ENCODE measurements at regions not wholly inside any gene's neighbourhood (a gene's known extent, or its start where the extent isn't known, plus 50 kb on each side); places are given as distances from the start of the nearest gene placed in this dataset.

- TF ChIP-seq CTCF (IDR thresholded peaks at IDR 0.05): no peak
- no peak for TF ChIP-seq EP300 (IDR thresholded peaks at IDR 0.05)
- no peak for TF ChIP-seq POLR2AphosphoS5 (IDR thresholded peaks at IDR 0.05)
Measured at GRCh38 chr13:50101590-50101989, 86.3 kb downstream of the KCNRG start.
